ENCODE measurements at regions not wholly inside any gene's neighbourhood (a gene's known extent, or its start where the extent isn't known, plus 50 kb on each side); places are given as distances from the start of the nearest gene placed in this dataset.

DNA sequence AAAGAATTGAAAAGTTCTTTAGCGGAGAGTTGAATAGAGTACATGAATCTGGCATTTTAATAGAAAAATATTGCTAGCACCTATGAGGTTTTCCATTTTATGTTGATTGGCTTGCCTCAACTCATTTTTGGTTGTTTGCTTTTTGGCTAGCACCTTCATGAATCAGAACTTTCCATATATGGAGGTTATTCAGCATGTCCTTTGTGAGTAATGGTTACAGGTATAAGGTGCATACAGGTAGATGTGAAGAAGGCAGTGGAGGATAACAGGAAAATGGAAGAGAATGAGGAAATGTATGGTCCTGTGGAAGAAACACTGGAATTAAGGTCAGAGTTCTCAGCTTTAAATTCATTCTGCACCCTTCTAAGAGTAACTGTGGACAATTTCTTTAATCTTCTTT lies 98.1 kb upstream of the GBE1 start:
- intact Hi-C loops (cut with DNase I): no loop called here
- Histone ChIP-seq H3K4me3 (no peak overlapping the region), H3K27ac (no peak overlapping the region), H3K27me3 (ENCODE audit: low read depth) (no peaks in the 10 kb centered on the region), H3K9me3 (no peaks in the 10 kb centered on the region), H3K36me3 (no peaks in the 10 kb centered on the region), H3K4me1 (peaks cover 8% of the 10 kb centered on the region)
- DNase-seq: no peak
- TF ChIP-seq, protein P1, sequence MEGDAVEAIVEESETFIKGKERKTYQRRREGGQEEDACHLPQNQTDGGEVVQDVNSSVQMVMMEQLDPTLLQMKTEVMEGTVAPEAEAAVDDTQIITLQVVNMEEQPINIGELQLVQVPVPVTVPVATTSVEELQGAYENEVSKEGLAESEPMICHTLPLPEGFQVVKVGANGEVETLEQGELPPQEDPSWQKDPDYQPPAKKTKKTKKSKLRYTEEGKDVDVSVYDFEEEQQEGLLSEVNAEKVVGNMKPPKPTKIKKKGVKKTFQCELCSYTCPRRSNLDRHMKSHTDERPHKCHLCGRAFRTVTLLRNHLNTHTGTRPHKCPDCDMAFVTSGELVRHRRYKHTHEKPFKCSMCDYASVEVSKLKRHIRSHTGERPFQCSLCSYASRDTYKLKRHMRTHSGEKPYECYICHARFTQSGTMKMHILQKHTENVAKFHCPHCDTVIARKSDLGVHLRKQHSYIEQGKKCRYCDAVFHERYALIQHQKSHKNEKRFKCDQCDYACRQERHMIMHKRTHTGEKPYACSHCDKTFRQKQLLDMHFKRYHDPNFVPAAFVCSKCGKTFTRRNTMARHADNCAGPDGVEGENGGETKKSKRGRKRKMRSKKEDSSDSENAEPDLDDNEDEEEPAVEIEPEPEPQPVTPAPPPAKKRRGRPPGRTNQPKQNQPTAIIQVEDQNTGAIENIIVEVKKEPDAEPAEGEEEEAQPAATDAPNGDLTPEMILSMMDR (IDR thresholded peaks at IDR 0.05): no peak
- ATAC-seq: no peak

DNA sequence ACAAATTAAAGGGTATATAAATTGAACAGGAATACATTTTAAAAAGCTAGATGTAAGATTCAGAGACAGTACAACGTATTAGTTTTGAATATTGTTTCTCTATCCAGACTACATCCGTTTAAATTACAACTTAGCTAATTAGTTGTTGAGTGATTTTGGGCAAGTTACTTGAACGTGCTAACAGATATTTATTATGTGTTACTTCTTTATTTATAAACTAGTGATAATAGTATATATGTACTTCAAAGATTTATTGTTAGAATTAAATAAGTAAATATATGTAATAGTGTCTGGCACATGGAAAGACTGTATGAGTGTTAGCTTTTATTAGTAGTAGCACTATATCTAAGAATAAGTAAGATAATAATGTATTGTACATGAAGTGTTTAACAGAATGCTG lies 92.0 kb upstream of the GBE1 start:
- H3K9me3 ChIP-seq: no peaks in the 10 kb centered on the region
- DNase-seq (no peak), ATAC-seq (no peak)
- intact Hi-C loops (cut with DNase I): no loop called here
- TF ChIP-seq, protein P1 (IDR thresholded peaks at IDR 0.05): no peak
- no peak overlapping the region for H3K27ac ChIP-seq
- H3K27me3 ChIP-seq (ENCODE audit: low read depth): no peaks in the 10 kb centered on the region
- H3K4me3 ChIP-seq: no peak overlapping the region
- no peaks in the 10 kb centered on the region for H3K4me1 ChIP-seq
- no peaks in the 10 kb centered on the region for H3K36me3 ChIP-seq

DNA sequence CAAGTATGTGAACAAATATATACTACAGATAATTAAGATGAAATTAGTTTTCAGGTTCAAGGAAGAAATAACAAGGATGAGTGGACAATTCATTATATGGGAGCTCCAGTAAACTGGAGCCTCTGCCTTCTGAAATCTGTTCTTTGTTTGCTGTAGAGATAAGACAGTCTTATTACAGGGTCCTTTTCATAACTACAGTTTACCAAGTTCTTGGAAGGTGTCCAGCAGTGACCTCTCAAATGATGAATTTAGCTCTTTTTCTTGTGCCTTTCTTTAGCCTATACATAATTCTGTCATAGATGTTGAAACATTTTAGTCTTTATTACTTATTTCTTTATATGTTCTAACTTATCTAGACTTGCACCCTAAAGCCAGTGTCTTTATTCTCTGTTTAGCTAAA lies 89.7 kb upstream of the GBE1 start:
- intact Hi-C loops (cut with DNase I): no loop called here
- Histone ChIP-seq H3K9me3 (no peaks in the 10 kb centered on the region), H3K27me3 (ENCODE audit: low read depth) (no peaks in the 10 kb centered on the region), H3K4me3 (no peak overlapping the region), H3K27ac (no peak overlapping the region), H3K36me3 (no peaks in the 10 kb centered on the region), H3K4me1 (no peaks in the 10 kb centered on the region)
- ATAC-seq: no peak
- DNase-seq: no peak
- TF ChIP-seq, protein P1 (IDR thresholded peaks at IDR 0.05): no peak

DNA sequence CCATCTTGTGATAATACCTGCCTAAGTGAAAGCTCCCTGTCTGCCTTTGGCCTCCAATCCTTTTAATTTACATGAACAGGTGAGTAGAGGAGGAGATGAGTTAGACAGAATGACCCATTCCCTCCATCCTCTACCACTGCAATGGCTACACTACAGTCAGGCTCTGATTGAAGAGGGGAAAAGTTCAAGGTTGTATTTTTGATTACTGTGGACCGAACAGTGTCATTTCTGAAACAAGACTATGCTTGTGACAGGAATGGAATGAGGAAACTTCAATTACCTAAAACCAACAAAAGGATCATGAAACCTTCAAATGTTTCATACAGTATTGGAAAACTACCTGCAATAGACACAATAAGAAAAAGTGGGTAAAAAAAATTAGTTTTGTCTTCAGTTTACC lies 85.5 kb upstream of the GBE1 start:
- H3K36me3 ChIP-seq: no peaks in the 10 kb centered on the region
- intact Hi-C loops (cut with DNase I): no loop called here
- DNase-seq: no peak
- TF ChIP-seq, protein P1 (IDR thresholded peaks at IDR 0.05): no peak
- H3K4me1 ChIP-seq: no peaks in the 10 kb centered on the region
- no peak for ATAC-seq
- no peaks in the 10 kb centered on the region for H3K27me3 ChIP-seq (ENCODE audit: low read depth)
- H3K4me3 ChIP-seq: no peak overlapping the region
- no peaks in the 10 kb centered on the region for H3K9me3 ChIP-seq
- no peak overlapping the region for H3K27ac ChIP-seq

DNA sequence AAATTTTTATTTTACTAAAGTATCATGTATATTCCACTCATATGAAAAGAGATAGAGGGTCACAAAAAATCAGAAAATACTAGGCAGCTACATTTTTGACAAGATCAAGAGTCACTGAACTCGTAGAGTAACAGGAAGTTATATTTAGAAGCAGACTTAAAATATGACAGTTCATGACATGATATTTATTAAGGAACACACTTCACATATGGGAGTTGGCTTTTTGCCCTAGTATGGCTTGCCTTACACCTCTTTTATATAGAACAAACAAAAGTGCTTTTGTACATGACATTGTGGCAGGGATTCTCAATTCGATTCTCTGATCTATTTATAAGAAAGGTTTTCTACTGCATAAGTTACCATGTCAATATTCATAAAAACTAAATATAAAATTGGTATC lies 80.1 kb upstream of the GBE1 start:
- Histone ChIP-seq H3K27ac (no peak overlapping the region), H3K4me1 (no peaks in the 10 kb centered on the region), H3K4me3 (no peak overlapping the region), H3K36me3 (no peaks in the 10 kb centered on the region), H3K27me3 (ENCODE audit: low read depth) (no peaks in the 10 kb centered on the region), H3K9me3 (no peaks in the 10 kb centered on the region)
- intact Hi-C loops (cut with DNase I): no loop called here
- DNase-seq (no peak), ATAC-seq (no peak)
- TF ChIP-seq, protein P1 (IDR thresholded peaks at IDR 0.05): no peak

DNA sequence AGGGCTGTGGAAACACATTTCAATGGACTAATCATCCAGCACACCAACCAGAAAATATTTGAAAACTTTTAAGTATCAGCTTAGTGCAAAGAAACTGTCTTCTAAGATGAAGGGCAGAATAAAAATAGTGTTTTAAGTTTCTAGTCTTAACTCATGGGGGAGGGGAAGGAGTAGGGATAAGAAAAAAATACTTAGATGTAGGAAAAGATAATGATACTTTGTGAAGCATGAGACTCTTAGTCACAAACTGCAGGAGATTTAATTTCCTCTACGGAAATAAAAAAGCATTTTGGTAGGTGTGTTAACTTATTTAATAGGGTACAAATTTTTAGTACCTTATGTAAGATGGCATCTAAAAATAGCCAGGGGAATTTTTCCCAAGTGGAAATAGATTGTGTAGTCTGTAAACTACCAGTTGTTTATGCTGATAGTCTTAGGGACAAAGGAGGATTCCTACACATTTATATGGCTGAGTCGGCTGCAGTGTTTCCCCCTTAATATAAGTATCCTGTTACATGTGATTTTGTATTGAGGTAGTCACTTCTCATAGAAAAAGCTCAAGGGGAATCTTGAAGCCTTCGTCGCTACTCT lies 78.2 kb upstream of the GBE1 start:
- H3K27ac ChIP-seq: no peak overlapping the region
- no peak overlapping the region for H3K4me3 ChIP-seq
- H3K36me3 ChIP-seq: no peaks in the 10 kb centered on the region
- ATAC-seq: no peak
- TF ChIP-seq, protein P1 (IDR thresholded peaks at IDR 0.05): no peak
- DNase-seq: no peak
- intact Hi-C loops (cut with DNase I): no loop called here
- H3K27me3 ChIP-seq (ENCODE audit: low read depth): no peaks in the 10 kb centered on the region
- H3K4me1 ChIP-seq: no peaks in the 10 kb centered on the region
- H3K9me3 ChIP-seq: no peaks in the 10 kb centered on the region
